ENCODE measurements at regions not wholly inside any gene's neighbourhood (a gene's known extent, or its start where the extent isn't known, plus 50 kb on each side); places are given as distances from the start of the nearest gene placed in this dataset.
"Not testable (repeated sequence)": the region's sequence is repeated elsewhere in the genome, so short reads cannot be mapped to it uniquely, and the experiment has no call there.

DNA sequence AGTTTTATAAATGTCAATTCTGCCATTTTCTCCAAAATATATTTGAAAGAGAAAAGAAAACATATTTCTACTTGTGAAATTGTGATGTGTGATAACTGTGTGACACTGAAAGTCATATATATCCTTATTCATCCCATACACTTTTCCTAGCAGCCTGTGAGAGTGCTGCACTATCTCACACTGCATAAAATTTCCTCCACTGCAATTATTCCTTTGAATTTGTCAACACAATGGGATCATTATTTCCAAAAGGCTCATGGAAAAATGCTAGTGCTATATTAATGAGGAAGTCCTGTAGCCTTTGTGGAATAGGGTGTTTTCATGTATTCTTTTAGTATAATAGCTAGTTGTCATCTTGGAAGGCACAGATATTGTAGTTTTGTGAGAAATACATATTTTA, 504.1 kb downstream of the RPL10L start:
- TF ChIP-seq POLR2A (IDR thresholded peaks at IDR 0.05; ENCODE audit: low read length) (no peak), GATA1 (IDR thresholded peaks at IDR 0.05; ENCODE audit: low read depth, low read length) (no peak)
- no peak for DNase-seq

DNA sequence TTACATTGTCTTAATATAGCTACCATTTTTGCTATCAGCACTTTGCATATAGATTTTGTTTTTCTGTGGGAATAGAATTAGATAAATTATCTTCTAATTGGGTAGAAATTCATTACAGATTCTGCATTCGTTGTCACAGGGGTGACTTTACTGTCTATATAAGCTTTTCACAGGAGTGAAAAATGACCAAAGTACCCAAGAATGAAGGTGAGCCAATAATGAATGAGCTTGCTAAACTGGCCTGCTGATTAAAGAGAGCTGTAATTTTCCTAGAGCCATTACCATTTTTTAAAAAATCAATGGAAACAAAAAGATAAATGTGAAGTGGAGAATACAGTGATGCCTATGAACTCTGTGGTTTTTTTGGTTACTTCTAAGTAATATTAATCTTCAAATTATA, 504.6 kb downstream of the RPL10L start:
- TF ChIP-seq POLR2A (IDR thresholded peaks at IDR 0.05; ENCODE audit: low read length) (no peak), GATA1 (IDR thresholded peaks at IDR 0.05; ENCODE audit: low read depth, low read length) (no peak)
- DNase-seq = no peak

DNA sequence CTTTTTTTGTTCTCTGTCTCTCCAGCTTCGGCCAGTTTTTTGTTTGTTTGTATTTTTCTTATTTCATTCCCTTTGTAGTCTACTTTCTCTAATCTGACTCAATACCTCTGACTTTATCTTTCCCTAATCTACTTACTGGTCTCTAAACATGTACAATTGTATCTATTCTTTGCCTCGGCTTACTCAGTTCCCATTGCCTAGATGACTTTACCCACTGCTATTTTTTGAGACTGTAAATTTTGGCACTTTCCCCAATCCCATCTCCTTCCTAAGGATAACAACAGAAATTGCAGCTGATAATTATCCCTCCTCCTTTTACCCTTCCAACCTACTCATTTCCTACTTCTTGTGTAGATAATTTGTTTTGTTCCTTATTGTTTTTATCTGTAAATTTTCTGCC, 511.1 kb downstream of the RPL10L start:
- DNase-seq = no peak
- TF ChIP-seq GATA1 (IDR thresholded peaks at IDR 0.05; ENCODE audit: low read depth, low read length) = no peak
- no peak for TF ChIP-seq POLR2A (IDR thresholded peaks at IDR 0.05; ENCODE audit: low read length)

DNA sequence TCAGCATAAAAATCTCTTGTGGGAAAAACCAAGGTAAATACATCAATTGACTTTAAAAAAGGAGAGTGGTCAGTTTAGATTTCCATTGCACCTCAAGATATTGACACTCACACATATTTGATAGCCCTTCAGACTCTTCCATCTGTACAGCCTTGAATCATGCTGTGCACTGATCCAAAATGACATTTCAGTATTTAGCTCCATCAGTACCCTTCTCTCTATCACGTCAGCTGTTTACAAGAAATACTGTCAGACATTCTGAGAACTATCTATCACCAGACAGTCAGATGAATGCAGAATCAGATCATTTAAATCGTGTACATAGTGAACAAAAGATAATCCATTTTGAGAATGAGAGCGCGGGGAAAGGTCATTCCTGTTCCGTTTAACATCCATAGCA, 511.9 kb downstream of the RPL10L start:
- no peak for TF ChIP-seq GATA1 (IDR thresholded peaks at IDR 0.05; ENCODE audit: low read depth, low read length)
- TF ChIP-seq POLR2A (IDR thresholded peaks at IDR 0.05; ENCODE audit: low read length) = no peak
- no peak for DNase-seq

DNA sequence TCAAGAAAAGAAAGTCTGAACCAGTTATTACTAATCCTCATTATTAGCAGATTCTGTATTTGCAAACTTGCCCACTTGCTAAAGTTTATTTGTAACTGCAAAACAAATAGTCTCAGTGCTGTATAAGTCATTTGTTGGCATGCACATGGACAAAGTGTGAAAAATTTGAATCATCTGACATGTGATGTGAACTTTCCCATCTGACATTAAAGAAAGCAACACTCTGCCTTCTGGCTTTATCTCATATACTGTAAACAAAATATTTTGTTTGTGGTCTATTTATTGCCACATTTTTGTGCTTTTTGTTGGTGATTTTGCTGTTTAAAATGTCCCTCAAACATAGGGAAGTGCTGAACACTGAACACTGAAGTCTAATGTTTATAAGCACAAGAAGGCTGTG, 513.8 kb downstream of the RPL10L start:
- DNase-seq = no peak
- TF ChIP-seq POLR2A (IDR thresholded peaks at IDR 0.05; ENCODE audit: low read length) = no peak
- no peak for TF ChIP-seq GATA1 (IDR thresholded peaks at IDR 0.05; ENCODE audit: low read depth, low read length)

DNA sequence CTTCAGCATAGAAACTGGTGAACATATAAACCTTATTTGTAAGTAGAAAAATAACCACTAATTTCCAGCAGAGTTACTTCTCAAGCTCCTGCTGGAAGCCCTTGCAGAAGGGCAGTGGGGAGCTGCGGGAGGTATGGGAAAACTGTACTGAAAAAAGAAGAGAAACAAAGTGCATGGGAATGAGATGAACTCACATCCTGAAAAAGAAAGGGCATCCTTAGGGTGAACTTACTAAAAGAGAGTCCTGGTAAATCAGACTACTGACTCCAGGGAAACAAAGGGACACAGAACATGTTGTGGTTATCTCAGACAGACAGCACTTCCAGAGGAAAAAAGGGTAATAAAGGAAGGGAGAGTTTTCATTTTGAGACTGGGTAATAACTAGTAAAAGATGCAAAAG, 515.1 kb downstream of the RPL10L start:
- TF ChIP-seq GATA1 (IDR thresholded peaks at IDR 0.05; ENCODE audit: low read depth, low read length) = no peak
- TF ChIP-seq POLR2A (IDR thresholded peaks at IDR 0.05; ENCODE audit: low read length) = no peak

DNA sequence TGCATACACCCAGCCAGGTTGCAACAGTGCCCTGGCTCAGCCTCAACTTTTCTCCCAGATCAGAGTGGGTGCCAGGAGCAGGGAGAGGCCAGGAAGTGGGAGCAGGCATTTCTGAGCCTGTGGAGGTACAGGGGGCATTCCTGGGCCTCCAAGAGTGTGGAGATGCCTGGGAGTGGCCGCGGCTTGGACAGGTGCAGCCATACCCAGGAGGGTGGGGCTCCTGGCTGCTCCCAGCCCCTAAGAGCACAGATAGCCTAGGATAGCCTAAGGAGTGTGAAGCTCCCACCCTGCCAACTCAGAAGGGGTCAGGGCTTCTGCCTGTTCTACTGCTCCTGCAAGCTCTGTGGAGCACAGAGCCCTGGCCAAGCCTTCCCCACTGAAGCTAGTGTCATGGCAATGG, 543.4 kb downstream of the RPL10L start:
- TF ChIP-seq POLR2A (IDR thresholded peaks at IDR 0.05; ENCODE audit: low read length) (no peak), GATA1 (IDR thresholded peaks at IDR 0.05; ENCODE audit: low read depth, low read length) (no peak)
- no peak for DNase-seq

More for the DNA sequence above, 515.1 kb downstream of the RPL10L start:
- DNase-seq = no peak

DNA sequence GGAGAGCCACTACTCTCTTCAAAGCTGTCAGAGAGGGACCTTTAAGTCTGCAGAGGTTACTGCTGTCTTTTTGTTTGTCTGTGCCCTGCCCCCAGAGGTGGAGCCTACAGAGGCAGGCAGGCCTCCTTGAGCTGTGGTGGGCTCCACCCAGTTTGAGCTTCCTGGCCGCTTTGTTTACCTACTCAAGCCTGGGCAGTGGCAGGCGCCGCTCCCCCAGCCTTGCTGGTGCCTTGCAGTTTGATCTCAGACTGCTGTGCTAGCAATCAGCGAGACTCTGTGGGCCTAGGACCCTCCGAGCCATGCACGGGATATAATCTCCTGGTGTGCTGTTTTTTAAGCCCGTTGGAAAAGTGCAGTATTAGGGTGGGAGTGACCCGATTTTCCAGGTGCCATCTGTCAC, 550.7 kb downstream of the RPL10L start:
- DNase-seq = not testable (repeated sequence)

DNA sequence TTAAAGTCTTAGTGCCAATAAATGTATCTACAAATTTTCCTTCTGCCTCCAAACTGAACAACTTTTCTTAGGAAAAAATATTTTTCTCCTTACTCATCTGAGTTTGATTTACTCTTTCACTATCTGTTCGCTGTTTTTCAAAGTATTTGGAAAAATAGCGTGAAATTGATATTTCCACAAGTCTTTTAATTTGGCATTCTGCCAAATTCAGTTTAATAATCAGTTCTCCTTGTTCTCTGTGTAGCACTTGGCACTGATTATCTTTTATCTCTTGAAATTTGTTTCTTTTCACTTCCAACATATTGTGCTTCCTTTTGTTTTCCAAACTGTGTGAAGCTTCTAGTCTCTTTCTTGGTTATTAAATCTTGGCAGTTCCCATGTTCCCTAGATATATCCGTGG, 559.8 kb downstream of the RPL10L start:
- DNase-seq = no peak
- TF ChIP-seq GATA1 (IDR thresholded peaks at IDR 0.05; ENCODE audit: low read depth, low read length) (no peak), POLR2A (IDR thresholded peaks at IDR 0.05; ENCODE audit: low read length) (no peak)

DNA sequence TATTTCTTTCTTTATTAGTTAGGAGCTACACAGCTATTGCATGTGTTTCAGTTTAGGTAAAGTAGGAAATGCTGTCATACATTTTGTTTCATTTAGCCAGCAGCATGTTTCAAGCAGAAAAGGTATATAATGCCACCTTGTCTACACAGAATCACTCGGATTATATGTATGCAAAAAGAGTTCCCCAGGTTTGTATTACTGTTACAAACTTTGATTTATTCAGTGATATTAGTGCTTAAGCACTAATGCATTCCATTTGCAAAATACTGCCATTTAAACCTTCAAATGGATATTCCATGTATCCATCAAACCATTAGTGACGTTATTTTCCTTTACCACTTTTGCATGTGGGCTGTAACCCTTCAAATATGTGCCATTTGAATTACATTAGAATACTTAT, 564.0 kb downstream of the RPL10L start:
- no peak for DNase-seq
- no peak for TF ChIP-seq GATA1 (IDR thresholded peaks at IDR 0.05; ENCODE audit: low read depth, low read length)
- no peak for TF ChIP-seq POLR2A (IDR thresholded peaks at IDR 0.05; ENCODE audit: low read length)

DNA sequence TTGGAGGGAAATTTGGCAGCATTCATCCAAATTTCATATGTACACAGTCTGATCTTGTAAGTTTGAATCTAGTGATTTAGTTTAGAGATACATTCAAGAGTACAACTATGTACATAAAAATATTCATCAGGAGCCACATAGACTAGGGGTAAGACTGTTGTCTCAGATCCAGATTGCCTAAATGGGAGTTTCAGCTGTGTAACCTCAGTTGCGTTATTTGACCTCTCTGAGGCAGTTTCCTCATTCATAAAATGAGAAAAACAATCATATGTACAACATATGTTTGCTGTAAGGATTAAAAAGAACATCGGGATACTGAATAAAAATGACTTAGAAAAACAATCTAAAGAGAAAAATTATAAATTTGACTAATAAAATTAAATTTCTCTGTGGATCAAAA, 577.5 kb downstream of the RPL10L start:
- TF ChIP-seq POLR2A (IDR thresholded peaks at IDR 0.05; ENCODE audit: low read length) = no peak
- no peak for TF ChIP-seq GATA1 (IDR thresholded peaks at IDR 0.05; ENCODE audit: low read depth, low read length)
- no peak for DNase-seq

DNA sequence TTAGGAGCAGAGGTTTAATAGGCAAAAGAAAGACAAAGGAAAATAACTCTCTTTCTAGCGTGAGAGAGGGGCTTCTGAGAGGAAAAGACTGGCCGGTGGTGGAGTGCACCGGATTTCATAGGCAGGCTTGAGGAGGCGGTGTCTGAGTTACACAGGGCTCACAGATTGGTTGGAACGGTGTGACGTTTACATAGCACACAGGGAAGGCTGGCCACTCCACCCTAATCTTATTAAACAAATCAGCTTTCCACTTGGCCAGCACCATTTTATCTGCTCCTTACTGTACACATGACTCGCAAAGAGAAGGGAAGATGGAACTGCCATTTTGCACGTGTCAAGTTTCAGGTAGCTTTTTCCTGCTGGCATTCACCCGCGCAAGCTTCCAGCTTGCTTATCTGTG, 587.7 kb downstream of the RPL10L start:
- TF ChIP-seq GATA1 (IDR thresholded peaks at IDR 0.05; ENCODE audit: low read depth, low read length) (no peak), POLR2A (IDR thresholded peaks at IDR 0.05; ENCODE audit: low read length) (no peak)
- no peak for DNase-seq

DNA sequence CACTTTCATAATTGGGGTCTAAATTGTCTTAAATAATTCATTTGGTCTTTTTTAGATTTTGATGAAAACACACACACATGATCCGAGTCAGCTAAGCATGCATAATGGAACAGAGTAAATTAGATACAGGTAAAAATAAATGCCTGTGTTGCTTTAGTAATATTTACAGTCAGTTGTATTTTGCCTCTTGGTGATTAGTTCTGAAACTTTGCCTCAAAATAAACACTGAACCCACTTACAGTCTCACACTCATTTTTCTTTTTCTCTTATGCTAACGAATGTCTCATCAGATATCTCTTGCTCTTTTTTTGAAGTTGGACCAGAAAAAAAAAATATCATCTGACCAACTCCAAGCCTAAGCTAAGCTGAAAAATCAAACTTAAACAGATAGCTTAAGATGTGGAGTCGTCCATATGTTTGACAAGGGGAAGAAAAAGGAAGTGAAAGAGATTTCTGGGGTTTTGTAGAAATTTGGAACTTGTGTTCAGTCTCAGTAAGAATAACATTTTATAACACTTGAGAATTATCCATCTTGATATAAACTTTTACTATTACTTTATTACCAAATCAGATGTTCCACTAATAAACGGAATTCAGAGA, 592.5 kb downstream of the RPL10L start:
- DNase-seq = no peak
- no peak for TF ChIP-seq POLR2A (IDR thresholded peaks at IDR 0.05; ENCODE audit: low read length)
- no peak for TF ChIP-seq GATA1 (IDR thresholded peaks at IDR 0.05; ENCODE audit: low read depth, low read length)

DNA sequence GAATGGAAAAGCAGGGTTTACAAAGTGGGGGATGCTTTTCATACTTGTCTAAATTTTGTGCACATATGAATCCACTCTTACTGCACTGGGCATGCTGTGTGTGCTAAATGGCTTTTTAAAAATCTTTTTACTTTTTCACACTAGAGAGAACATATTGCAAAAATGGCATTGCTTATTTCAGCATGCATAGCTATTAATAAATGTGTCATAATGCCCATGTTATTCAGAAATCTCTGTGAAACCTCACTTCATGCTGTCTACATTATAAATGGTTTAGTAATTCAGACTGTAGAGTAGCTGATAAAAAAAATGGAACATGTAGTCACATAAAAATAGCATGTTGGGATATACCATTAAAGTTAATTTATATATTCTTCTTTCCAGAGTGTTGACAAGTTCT, 593.8 kb downstream of the RPL10L start:
- no peak for DNase-seq
- TF ChIP-seq GATA1 (IDR thresholded peaks at IDR 0.05; ENCODE audit: low read depth, low read length) = no peak
- no peak for TF ChIP-seq POLR2A (IDR thresholded peaks at IDR 0.05; ENCODE audit: low read length)

DNA sequence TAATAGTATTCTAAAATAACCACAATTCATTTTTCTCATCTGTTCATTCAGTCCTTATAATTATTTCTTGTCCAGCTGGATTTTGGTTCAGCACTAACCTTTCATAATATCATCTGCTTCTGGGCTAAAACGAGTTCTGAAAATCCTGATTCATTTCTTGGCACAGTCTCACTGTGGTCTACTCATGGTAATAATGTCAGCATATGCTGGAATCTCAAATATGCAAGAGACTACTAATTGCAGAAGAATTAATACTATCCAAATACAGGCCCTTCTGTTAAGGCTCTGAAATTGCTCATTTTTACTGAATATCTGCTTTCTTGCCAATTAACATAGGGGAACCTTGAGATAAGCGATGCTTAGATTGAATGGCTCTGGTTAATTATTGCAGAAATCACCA, 597.1 kb downstream of the RPL10L start:
- DNase-seq = no peak
- TF ChIP-seq POLR2A (IDR thresholded peaks at IDR 0.05; ENCODE audit: low read length) (no peak), GATA1 (IDR thresholded peaks at IDR 0.05; ENCODE audit: low read depth, low read length) (no peak)

DNA sequence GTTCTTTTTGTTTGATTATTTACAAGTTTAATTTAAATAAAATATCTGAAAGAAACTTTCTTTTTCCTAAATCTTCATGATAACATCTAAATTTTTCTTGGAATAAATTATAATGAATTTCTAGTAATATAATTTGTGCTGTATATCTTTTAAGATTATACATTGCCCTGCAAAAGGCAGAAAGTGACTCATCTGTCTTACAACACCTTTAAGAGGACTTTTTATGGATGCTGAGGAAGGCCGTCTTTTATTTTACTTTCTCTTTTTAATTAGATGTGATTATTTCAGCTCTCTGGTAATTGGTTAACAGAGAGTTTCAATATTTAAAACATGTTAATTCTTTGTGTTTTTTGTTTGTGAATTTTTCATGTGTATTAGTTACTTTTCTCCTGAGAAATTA, 598.4 kb downstream of the RPL10L start:
- no peak for DNase-seq
- TF ChIP-seq GATA1 (IDR thresholded peaks at IDR 0.05; ENCODE audit: low read depth, low read length) = no peak
- TF ChIP-seq POLR2A (IDR thresholded peaks at IDR 0.05; ENCODE audit: low read length) = no peak

Measured in erythroblast (primary cell).